Loucy (cell line): ENCODE measurements at regions not wholly inside any gene's neighbourhood (a gene's known extent, or its start where the extent isn't known, plus 50 kb on each side); places are given as distances from the start of the nearest gene placed in this dataset.

Source experiments
- H2AFZ ChIP-seq: fragments of 200-600 bp; sonication (generic); 2 replicates; pipeline ENCODE4 v1.6.0; 2016; ENCODE audit warnings: antibody characterized with exemption, mild to moderate bottlenecking, low read length, moderate library complexity
- H3F3A ChIP-seq: fragments of 200-600 bp; 2 replicates; pipeline ENCODE4 v1.6.0; 2016; ENCODE audit warnings: antibody characterized with exemption, low read depth, mild to moderate bottlenecking
- H3K27me3 ChIP-seq: fragments of 200-600 bp; sonication (generic); 2 replicates; pipeline ENCODE4 v1.6.1; 2014; ENCODE audit warnings: low read length, mild to moderate bottlenecking; ENCODE audit not compliant: insufficient read depth, poor library complexity, severe bottlenecking
- H3K36me3 ChIP-seq: fragments of 200-600 bp; sonication (generic); 2 replicates; pipeline ENCODE4 v1.6.1; 2016; ENCODE audit warnings: low read length; ENCODE audit not compliant: insufficient read depth
- H3K4me1 ChIP-seq: fragments of 200-600 bp; sonication (generic); 2 replicates; pipeline ENCODE4 v1.5.1; 2014; ENCODE audit warnings: low read length, mild to moderate bottlenecking; ENCODE audit not compliant: insufficient read depth, poor library complexity, severe bottlenecking
- H3K4me2 ChIP-seq: fragments of 200-600 bp; sonication (generic); 2 replicates; pipeline ENCODE4 v1.6.0; 2014; ENCODE audit warnings: antibody characterized with exemption, low read length, low read depth, mild to moderate bottlenecking; ENCODE audit not compliant: poor library complexity, severe bottlenecking
- H3K4me3 ChIP-seq: fragments of 200-600 bp; sonication (generic); 2 replicates; pipeline ENCODE4 v1.5.1; 2014; ENCODE audit warnings: low read length, mild to moderate bottlenecking, mixed read lengths; ENCODE audit not compliant: poor library complexity, severe bottlenecking
- H3K79me2 ChIP-seq: fragments of 200-600 bp; sonication (generic); 2 replicates; pipeline ENCODE4 v1.6.1; 2014; ENCODE audit warnings: low read length; ENCODE audit not compliant: insufficient read depth
- H3K9ac ChIP-seq: fragments of 200-600 bp; sonication (generic); 2 replicates; pipeline ENCODE4 v1.6.0; 2014; ENCODE audit warnings: mild to moderate bottlenecking, low read depth, low read length, moderate library complexity; ENCODE audit not compliant: poor library complexity, severe bottlenecking
- H3K9me2 ChIP-seq: fragments of 200-600 bp; sonication (generic); replicated peaks from 2 replicates; pipeline ENCODE4 v1.6.1; 2016; ENCODE audit warnings: low read depth, low read length, mixed read lengths
- H3K9me3 ChIP-seq: fragments of 200-600 bp; sonication (generic); 2 replicates; pipeline ENCODE4 v1.6.1; 2014; ENCODE audit warnings: mild to moderate bottlenecking, antibody characterized with exemption, low read length, low read depth; ENCODE audit not compliant: insufficient read depth
- H4K20me1 ChIP-seq: fragments of 200-600 bp; sonication (generic); 2 replicates; pipeline ENCODE4 v1.6.0; 2014; ENCODE audit warnings: antibody characterized with exemption, low read length, mild to moderate bottlenecking; ENCODE audit not compliant: insufficient read depth, poor library complexity, severe bottlenecking
- CTCF ChIP-seq: fragments of 200-600 bp; sonication (generic); conservative IDR thresholded peaks from 2 replicates; pipeline ENCODE4 v1.5.1; 2014; ENCODE audit warnings: mild to moderate bottlenecking, antibody characterized with exemption, low read length
- EZH2phosphoT487 ChIP-seq: fragments of 200-600 bp; IDR thresholded peaks from 2 replicates; pipeline ENCODE4 v1.6.1; 2018; ENCODE audit warnings: antibody characterized with exemption, mild to moderate bottlenecking, moderate library complexity, borderline replicate concordance

GRCh38 chr13:40409278-40409677 lies 257.2 kb downstream of the FOXO1 start:
- no peaks in the 10 kb centered on the region for H3K36me3 ChIP-seq
- H3K4me2 ChIP-seq, result no peak overlapping the region
- H3K9me2 ChIP-seq, result no peaks in the 10 kb centered on the region
- no peaks in the 10 kb centered on the region for H4K20me1 ChIP-seq
- H3F3A ChIP-seq, result no peaks in the 10 kb centered on the region
- no peak overlapping the region for H2AFZ ChIP-seq
- no peak overlapping the region for H3K4me3 ChIP-seq
- TF ChIP-seq CTCF (no peak), EZH2phosphoT487 (no peak)
- H3K9me3 ChIP-seq, result no peaks in the 10 kb centered on the region
- no peaks in the 10 kb centered on the region for H3K4me1 ChIP-seq
- H3K27me3 ChIP-seq, result no peaks in the 10 kb centered on the region
- no peaks in the 10 kb centered on the region for H3K79me2 ChIP-seq
- H3K9ac ChIP-seq, result no peak overlapping the region

- H4K20me1 ChIP-seq, result no peaks in the 10 kb centered on the region
- H3F3A ChIP-seq, result no peaks in the 10 kb centered on the region
- H2AFZ ChIP-seq, result no peak overlapping the region
- no peak overlapping the region for H3K9ac ChIP-seq
- H3K9me3 ChIP-seq, result no peaks in the 10 kb centered on the region
- no peak overlapping the region for H3K4me3 ChIP-seq
- H3K36me3 ChIP-seq, result no peaks in the 10 kb centered on the region
- TF ChIP-seq EZH2phosphoT487, result no peak
- no peak for TF ChIP-seq CTCF
- no peaks in the 10 kb centered on the region for H3K9me2 ChIP-seq
- H3K4me1 ChIP-seq, result no peaks in the 10 kb centered on the region
- no peaks in the 10 kb centered on the region for H3K79me2 ChIP-seq
- H3K4me2 ChIP-seq, result no peak overlapping the region
- no peaks in the 10 kb centered on the region for H3K27me3 ChIP-seq
Observed at GRCh38 chr13:40410315-40410714, 256.1 kb downstream of the FOXO1 start.

- Histone ChIP-seq H2AFZ (no peak overlapping the region), H3K27me3 (no peaks in the 10 kb centered on the region), H3K9me2 (no peaks in the 10 kb centered on the region)
Observed at GRCh38 chr13:40420160-40420740, 246.2 kb downstream of the FOXO1 start.

More at GRCh38 chr13:40420160-40420740, 246.2 kb downstream of the FOXO1 start:
- no peaks in the 10 kb centered on the region for H3K9me3 ChIP-seq
- no peaks in the 10 kb centered on the region for H4K20me1 ChIP-seq
- no peak overlapping the region for H3K9ac ChIP-seq
- TF ChIP-seq EZH2phosphoT487 (no peak), CTCF (no peak)
- H3K4me3 ChIP-seq, result no peak overlapping the region
- H3K4me2 ChIP-seq, result no peak overlapping the region
- no peaks in the 10 kb centered on the region for H3F3A ChIP-seq
- H3K36me3 ChIP-seq, result no peaks in the 10 kb centered on the region
- H3K4me1 ChIP-seq, result no peaks in the 10 kb centered on the region
- no peaks in the 10 kb centered on the region for H3K79me2 ChIP-seq
